Inferior parietal cortex (tissue), 1 donor: ENCODE measurements at regions not wholly inside any gene's neighbourhood (a gene's known extent, or its start where the extent isn't known, plus 50 kb on each side); places are given as distances from the start of the nearest gene placed in this dataset.
"Not testable (repeated sequence)": the region's sequence is repeated elsewhere in the genome, so short reads cannot be mapped to it uniquely, and the experiment has no call there.

Experiments used
- DNase-seq: peaks from one replicate; pipeline ENCODE4 v3.0.0-alpha.2; 2016; ENCODE audit errors: extremely low spot score

DNA sequence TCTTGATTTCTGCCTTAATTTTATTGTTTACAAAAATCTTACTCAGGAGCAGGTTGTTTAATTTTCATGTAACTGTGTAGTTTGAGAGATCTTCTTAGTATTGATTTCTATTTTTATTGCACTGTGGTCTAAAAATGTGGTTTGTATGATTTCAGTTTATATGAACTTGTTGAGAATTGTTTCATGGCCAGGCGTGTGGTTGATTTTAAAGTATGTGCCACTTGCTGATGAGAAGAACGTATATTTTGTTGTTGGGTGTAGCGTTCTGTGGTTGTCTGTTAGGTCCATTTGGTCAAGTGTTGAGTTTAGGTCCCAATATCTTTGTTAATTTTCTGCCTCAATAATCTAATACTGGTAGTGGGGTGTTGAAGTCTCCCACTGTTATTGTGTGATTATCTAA lies 996.8 kb downstream of the PCDH19 start:
- no peak for DNase-seq

DNA sequence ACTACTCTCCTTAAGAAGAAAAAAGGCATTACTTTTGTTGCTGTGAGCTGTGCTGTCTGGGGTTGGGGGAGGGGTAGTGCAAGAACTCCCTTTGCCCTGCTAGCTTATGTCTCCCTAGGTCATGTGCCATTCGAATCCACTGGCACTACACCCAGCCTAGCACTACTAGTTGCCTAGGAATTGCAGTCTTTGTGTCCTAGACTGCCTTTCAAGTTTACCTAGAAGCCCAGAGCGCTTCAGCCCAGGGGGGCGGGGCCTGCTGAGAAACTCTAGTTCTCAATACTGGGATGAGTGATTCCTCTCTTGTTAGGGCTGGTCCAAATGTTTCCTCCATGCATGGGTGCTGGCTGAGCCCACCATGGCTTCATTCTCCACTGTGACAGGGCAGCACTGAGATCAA lies 1011.5 kb downstream of the PCDH19 start:
- DNase-seq: no peak

DNA sequence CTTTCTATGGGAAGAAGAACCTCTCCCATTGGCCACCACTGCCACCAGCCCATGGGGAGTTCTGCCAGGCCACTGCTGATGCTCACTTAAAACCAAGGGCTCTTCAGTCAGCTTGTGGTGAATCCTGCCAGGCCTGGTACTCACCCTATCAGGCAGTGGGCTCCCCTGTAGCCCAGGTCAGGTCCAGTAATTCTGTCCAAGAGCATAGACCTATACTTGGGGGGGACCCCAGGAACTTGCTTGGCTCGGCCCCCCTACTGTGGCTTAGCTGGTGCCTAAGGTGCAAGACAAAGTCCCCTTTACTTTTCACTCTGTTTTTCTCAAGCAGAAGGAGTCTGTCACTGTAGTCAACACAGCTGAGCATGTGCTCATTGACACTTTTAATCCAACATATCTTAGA lies 1012.2 kb downstream of the PCDH19 start:
- DNase-seq: no peak

DNA sequence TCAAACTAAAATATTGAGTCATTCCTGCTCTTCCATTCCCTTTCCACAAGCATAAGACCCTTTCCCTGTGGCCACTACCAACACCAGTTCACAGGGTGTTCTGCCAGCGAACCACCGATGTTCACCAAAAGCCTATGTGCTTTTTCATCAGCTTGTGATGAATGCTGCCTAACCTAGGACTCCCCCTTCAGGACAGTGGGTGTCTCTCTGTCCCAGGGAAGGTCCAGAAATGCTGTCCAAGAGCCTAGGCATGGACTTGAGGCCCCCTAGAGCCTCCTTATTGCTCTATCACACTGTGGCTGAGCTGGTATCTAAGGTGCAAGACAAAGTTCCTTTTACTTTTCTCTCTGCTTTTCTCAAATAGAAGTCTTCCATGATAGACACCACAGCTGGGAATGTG lies 1015.6 kb downstream of the PCDH19 start:
- DNase-seq: no peak

DNA sequence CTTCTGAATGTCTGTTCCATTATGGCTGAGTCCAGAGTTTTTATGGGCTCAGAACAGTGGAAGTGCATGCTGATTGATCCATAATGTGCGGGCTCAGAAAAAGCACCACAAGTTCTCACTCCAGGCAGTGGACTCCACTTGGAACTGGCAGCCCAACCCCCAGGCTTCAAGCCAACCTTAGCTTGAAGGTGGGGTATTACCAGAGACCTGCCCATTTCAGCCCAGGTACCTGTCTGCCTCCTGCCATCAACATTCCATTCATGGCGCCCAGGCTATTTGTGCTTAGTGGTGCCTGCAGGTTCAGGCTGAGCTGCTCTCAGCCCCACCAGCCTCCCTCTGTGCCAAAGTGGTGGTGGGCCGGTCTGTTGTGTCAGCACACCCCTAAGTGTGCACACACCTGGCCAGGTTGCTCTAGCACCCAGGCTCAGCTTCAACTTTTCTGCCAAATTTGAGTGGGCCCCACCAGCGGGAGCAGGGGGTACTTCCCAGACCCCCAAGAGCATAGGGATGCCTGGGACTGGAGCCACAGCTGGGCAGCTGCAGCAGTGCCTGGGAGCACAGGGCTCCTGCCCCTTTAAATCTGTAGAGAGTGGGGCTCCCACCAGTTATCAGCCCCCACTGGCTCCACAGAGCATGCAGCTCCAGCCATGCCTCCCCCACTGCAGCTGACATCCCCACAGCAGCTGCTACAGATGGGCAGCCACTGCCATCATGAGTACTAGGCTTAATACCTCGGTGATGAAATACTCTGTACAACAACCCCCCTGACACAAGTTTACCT lies 1025.3 kb downstream of the PCDH19 start:
- no peak for DNase-seq

DNA sequence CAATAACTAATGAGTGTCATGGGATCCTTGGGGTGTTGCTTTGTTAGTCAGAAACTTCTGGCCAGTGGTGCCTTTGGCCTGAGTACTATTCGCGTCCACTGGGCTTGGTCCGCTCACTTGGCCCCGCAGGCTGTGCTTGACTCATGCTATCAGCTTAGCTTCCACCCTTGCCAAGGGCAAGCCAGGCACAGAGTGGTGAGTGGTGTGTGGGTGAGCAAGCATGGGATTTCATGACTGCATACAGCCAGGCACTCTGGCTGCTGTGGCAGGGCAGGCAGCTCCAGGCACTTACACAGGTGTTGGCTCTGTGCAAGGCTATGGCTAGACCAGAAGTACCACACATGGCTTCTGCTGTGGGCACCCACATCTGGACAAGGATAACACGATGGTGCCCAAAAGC lies 1026.3 kb downstream of the PCDH19 start:
- no peak for DNase-seq

DNA sequence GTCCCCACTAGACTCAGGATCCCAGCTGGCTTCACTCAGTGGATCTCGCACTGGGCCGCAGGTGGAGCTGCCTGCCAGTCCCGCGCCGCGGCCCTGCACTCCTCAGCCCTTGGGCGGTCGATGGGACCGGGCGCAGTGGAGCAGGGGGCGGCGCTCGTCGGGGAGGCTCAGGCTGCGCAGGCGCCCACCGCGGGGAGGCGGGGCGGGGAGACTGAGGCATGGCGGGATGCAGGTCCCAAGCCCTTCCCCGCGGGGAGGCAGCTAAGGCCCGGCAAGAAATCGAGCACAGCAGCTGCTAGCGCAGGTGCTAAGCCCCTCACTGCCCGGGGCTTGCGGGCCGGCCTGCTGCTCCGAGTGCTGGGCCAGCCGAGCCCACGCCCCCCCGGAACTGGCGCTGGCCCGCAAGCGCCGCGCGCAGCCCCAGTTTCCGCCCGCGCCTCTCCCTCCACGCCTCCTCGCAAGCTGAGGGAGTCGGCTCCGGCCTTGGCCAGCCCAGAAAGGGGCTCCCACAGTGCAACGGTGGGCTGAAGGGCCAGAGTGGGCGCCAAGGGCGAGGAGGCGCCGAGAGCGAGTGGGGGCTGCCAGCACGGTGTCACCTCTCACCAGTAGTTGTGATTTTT lies 1038.0 kb downstream of the PCDH19 start:
- no peak for DNase-seq

DNA sequence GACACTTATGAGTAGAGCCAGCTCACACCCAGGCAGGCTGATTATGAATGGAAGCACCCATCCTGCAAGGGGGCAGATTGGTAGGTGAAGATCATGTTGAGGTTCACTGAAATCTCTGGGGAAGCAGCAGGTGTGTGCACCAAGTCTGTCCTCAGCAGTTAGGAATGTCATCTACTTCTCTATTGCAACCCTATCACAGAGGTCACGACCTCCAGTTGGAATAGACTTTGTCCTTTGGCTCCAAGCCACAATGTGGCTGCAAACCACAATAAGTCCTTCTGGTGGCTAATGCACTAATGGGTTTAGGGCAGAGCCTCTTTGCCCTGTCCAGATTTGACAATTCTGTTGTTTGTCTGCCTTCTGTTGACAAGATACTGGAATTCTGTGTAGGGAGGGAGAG lies 1056.7 kb downstream of the PCDH19 start:
- DNase-seq: no peak

DNA sequence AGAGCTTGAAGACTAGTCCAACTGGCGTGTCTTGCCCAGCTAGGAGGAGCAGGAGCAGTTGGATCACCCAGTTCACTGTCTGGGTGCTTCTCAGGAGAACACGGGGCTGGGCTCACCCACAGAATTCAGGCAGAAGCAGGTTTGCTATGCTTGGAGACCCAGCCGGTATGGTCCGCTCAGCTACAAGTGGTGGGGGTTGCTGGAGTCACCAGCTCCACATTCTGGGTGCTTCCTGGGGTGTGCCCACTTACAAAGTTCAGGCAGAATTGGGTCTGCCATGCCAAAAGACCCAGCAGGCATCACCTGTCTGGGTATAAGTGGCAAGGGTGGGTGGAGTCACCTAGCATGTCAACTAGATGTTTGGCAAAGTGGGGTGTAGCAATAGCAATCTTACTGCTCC lies 1061.8 kb downstream of the PCDH19 start:
- no peak for DNase-seq

DNA sequence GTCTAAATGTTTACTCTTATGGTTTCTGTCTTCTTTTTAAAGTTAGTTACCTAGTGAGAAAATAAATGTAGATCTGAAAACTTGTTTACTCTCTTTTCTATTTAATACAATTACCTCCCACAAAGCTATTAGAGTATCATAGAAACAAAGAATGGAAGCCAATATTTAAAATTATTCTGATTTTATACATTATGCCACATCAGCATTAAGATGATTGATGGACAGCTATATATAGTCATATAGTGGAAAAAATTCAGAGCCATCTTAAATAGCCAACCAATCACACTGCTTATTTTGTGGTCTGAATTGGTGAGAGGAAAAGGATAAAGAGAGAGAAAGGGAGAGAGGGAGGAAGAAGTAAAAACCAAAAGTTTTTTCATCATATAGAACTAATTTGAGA lies 1101.8 kb downstream of the PCDH19 start:
- DNase-seq: no peak

DNA sequence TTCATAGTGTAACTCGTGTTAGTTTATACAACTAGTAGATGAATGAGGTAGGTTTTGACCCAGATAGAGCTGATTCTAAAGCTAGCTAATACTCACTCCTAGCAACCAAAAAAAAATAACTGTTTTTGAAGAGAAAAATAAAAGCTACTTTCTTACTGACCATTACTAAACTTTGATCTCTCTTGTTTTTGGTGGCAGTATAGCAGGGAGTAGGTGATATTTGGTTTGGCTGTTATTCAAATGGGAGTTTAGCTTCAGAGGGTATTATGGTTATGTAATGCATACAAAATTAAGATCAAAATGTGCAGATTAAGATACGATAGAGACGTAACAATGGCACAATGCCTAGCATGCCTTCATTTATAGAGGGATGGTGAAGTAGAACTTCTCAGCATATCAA lies 1104.5 kb downstream of the PCDH19 start:
- DNase-seq: no peak

DNA sequence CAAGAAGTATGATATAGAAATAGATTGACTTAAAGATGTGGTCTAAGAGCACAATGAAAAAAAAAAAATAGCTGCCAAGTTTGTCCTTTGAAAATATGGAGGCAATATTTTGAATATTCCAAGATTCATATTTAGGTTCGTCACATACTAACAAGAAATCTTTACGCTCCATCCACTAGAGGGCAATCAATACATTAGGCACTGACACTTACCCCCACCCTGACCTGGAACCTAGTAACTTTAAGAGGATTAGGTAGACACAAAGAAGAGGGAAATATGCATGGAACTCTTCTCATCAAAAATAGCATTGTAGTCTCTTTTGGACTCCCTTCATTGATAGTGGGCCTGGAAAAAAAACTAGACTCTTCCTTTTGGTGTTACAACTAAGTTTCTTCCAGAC lies 1108.1 kb downstream of the PCDH19 start:
- no peak for DNase-seq

DNA sequence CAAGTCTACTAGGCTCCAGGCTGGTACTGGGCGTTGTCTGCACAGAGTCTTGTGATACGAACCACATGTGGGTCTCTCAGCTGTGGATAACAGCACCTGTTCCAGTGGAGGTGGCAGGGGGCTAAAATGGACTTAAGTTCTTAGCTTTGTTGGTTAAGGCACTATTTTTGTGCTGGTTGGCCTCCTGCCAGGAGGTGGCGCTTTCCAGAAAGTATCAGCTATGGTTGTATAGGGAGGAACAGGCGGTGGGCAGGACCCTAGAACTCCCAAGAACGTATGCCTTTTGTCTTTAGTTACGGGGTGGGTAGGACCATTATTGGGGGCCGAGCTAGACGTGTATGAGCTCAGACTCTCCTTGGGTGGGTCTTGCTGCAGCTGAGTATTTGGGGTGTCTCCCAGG lies 1138.4 kb downstream of the PCDH19 start:
- no peak for DNase-seq

DNA sequence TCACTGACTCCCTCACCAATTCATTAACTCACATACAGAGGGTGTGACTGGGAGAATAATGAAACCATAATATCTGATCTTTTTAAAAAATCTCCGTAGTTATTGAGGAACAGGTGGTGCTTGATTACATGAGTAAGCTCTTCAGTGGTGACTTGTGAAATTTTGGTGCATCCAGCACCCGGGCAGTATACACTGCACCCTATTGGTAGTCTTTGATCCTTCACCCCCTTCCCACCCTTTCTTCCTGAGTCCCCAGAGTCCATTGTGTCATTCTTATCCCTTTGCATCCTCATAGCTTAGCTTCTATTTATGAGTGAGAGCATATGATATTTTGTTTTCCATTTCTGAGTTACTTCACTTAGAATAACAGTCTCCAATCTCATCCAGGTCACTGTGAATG lies 1143.8 kb downstream of the PCDH19 start:
- DNase-seq: no peak

DNA sequence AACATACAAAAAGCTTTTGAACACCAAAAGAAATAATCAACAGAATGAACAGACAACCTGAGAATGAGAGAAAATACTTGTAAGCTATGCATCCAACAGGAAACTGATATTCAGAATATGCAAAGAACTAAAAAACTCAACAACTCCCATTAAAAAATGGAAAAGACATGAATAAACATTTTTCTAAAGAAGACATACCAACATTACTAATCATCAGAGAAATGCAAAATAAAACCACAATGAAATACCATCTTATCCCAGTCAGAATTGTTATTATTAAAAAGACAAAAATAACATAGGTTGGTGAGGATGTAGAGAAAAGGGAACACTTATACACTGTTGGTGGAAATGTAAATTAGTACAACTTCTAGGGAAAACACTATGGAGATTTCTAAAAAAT lies 1161.9 kb downstream of the PCDH19 start:
- DNase-seq: no peak

DNA sequence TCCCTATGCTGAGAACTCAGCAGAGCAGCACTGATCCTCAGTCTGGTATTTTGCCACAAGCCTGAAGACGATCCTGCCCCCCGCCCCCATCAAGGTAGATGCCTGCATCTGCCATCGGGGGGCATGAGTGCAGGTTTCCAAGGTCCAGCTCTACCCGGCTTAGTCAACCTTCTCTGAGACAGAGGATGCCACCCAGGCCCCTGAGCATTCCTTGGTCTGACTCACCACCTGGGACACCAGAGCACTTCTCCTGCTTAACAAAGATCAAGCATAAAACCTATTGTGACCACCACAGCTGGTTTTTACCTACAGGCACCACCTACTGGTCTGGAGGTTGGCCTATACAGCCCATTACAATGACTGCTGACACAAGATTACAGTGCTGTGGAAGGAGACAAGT lies 1168.1 kb downstream of the PCDH19 start:
- DNase-seq: no peak

DNA sequence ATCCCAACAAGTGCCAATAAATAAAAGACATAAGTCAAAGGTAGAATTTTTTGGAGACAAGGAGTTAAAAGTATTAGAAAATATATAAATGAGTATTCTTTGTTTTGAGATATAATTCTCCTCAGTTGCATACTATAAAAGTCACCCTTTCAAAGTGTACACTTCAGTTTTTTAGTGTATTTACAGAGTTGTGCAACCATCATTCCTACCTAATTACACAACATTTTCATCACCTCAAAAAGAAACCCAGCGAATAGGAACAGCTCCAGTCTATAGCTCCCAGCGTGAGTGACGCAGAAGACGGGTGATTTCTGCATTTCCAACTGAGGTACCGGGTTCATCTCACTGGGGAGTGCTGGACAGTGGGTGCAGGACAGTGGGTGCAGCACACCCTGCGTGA lies 1175.7 kb downstream of the PCDH19 start:
- DNase-seq: not testable (repeated sequence)

DNA sequence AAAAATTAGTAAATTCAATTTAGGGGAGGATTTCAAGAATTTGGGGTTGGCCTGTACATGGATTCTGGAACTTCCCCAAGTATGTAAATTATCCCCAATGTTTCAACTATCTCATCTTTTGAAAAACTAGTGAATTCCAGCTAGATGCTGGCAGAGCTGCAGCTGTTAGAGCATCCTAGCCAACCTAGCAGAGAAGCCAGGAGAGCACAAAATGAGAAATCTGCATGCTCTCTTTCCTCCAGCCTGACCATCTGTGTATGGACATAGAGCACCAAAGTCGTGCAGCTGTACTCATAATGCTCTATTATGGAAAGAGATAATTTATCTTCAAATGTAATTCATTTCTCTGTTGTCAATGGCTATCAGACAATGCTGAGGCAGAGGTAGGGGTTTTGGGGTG lies 1217.7 kb downstream of the PCDH19 start:
- no peak for DNase-seq

DNA sequence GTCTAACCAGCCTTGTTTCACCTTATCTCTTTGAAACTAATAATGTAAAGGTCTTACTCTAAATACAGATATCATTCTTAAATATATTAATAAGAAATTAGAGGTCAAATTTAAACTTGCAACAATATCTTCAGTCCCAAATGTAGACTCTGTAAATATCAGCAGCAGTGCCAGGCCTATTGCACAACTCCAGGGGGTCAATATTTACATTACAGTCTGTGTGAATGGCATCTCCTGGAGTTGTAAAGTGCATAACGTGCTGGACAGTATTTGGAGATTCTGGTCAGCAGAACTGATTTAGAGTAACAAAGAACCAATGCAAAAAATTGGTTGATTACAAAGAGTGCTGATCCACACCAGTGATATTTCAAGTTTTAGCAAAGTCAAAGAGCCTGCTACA lies 1225.9 kb downstream of the PCDH19 start:
- no peak for DNase-seq

DNA sequence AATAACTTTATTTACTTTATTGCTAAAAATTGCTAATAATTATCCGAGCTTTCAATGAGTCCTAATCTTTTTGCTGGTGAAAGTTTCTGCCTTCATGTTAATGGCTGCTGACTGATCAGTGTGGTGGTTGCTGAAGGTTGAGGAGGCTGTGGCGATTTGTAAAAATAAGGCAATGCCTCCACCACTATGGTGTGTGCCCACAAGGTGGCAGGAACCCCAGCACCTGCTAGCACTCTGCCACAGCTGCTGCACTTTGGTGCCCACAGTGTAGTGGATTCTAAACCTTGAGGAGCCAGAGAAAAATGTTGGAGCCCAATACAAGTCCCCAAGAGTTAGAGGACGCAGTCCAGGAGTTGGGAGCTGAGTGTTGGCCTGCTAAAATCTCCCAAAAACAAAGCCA lies 1237.1 kb downstream of the PCDH19 start:
- no peak for DNase-seq

DNA sequence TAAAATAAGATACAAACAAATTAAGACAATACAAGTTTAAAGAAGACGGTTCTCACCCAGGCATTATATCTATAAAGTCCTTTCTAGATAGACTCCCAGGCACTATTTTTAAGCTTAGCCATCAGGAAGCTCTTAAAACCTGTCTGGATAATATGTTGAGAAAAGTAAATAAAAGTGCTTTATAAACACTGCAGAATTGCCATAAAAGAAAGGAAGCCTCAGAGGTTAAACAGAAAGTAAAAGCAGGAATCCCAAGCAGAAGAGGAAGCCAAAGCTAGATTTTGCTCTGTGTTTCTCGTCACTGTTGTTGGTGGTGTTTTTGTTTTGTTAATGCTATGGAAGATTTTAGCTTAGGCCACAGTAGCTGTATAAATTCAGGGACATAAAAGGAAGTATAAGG lies 1267.3 kb downstream of the PCDH19 start:
- DNase-seq: no peak

DNA sequence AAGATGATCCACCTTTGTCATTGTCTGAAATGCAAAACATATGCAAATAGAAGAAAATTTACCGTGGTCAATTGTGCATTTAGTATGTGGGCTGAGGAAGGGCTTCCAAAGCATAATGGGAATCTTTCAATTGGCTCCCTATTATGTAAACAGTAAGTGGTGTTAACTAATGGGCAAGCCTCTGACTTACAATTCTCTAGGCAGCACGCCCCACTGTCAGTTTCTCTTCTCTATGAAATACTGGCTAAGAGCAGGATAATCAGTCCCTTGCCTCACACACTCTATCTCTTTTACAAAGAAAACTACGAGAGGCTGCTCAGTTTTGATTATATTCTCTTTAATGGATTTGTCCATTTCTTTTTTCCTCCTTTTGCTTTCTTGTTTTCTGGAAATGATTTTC lies 1272.6 kb downstream of the PCDH19 start:
- no peak for DNase-seq

DNA sequence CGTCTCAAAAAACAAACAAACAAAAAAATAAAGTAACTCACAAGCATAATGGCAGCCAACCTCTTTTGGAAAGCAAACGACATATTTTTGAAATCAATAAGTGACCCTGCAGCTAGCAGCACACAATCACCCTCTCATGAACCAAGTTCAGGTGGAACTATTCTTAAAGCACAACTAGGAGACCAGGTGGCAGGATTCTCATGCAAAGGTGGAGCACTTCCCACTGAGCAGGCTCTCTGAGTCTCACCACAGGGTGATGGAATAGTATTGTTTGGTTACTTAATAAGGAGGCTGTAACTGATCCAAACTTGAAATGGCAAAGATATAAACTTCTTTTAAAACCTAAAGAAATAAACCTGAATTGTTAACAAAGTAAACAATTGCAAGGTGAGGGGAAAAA lies 1293.1 kb downstream of the PCDH19 start:
- no peak for DNase-seq
